Smooth muscle cell of the brain vasculature (primary cell): ENCODE measurements at regions not wholly inside any gene's neighbourhood (a gene's known extent, or its start where the extent isn't known, plus 50 kb on each side); places are given as distances from the start of the nearest gene placed in this dataset.

Experiments used
- DNase-seq: peaks from one replicate; pipeline ENCODE4 v3.0.0-alpha.2; 2012; ENCODE audit warnings: low read depth, low spot score

DNA sequence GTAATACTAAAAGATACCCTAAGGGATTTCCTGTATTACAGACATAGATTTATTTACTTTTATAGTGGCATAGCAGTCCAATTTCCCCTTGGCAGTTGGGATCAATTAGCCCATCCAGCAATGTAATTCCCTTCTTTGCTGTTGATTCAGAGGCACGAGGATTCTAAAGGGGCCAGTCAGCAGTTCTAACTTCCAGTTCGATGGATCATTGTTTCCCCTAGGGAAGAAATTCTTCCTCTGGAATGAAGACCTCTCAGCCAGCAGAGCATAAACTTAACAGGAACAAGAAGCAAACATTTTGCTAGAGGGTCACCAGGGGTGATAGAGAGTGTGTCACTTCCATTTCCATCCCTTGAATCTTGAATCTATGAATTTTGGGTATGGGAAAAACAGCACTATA, 395.7 kb upstream of the NOVA1 start:
- no peak for DNase-seq

DNA sequence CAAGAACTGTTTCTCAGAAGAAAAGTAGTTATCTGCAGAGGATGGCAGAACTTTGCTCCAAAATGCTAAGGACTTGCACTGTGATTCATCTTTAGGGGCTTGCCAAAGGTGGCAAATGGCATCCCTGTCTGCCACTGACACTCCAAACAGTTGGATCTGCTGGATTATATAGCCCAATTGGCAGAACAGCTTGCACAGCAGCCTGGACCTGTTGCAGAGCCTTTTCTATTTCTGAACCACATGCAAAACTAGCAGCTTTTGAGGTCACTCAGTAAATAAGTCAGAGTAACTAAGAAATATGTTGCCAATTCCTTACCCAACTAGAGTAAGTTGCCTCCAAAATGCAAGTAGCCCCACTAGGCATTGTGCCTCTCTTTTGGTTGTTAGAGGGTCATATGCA, 397.5 kb upstream of the NOVA1 start:
- no peak for DNase-seq

DNA sequence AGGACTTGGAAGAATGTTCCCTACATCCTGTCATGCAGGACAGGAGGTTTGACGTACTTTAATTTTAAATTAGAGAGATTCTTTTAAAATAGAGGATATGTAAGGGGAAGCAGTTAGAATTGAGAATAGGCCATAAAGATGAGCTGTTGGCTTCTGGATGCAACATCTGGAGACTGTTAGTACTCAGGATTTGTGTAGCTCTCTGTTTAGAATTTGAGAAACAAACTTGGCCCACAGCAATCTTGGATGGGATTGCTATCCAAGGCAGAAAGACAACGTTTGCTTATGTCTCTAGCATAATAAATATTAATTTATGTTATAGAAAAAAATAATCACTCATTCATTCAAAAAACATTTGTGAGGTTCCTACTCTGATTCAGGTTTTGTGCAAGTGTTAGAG, 398.4 kb upstream of the NOVA1 start:
- no peak for DNase-seq

DNA sequence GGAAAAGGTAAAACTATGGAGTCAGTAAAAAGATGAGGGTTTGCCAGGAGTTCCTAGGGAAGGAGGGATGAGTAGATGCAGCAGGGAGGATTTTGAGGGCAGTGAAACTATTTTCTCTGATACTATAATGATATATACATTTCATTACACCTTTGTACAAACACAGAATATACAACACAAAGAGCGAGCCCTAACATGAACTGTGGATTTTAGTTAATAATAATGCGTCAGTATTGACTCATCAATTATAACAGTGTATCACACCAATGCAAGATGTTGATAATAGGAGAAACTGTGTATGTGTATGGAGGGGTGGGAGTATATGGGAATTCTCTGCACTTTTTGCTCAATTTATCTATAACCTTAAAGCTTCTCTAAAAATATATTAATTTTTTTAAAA, 404.3 kb upstream of the NOVA1 start:
- DNase-seq, result no peak

DNA sequence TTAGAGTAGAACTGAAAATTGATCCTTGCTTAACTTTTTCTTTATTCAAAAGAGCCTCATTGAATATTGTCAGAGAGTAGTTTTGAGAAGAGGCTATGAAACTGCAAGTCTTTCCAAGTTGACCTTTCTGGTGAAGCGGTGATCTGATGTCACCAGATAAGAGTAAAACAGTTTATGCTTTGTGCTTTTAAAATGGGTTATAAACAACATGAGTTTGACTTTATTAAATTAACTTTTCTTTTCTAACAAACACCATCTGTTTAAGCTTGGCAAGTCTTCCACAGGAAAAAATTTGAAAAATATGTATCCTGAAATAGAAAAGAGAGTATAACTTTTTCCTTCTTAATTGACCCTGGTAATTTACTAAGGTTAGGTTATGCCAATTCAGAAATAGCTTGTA, 408.7 kb upstream of the NOVA1 start:
- DNase-seq, result no peak

DNA sequence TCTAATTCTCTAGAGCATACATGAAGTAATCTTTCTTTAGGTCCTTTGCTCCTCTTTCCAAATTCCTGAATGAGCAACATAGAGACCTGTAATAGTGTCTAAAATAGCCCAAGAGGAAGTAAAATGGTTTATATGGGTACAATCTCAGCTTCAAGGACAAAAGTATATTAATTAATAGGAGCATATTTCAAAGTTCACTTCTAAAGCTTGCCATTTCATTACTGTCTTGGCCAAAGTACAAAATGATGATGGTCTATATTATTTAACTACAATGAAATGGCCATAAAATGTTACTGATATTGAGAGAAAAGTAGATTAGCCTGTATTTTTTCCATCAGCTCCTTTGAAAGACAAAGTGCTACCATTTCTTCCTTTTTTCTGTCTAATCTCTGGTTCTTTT, 410.4 kb upstream of the NOVA1 start:
- DNase-seq, result no peak

DNA sequence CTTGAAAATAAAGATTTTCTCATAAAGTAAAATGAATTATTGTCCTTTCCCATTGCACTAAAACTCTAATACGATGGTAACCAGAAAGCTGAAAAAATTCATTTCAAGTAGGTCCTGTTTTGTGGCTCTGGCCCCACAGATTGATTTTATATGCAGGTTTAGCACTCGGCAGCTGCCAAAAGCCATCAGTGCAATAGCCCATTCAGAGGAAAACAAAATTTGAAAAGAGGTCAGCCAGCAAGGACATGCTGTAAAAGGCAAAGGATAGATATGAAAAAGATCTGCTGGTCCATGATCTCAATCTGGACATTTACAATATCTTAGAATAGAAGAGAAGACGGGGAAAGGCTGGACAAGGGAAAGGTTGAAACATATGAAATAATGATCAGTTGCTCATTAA, 414.8 kb upstream of the NOVA1 start:
- DNase-seq, result no peak

DNA sequence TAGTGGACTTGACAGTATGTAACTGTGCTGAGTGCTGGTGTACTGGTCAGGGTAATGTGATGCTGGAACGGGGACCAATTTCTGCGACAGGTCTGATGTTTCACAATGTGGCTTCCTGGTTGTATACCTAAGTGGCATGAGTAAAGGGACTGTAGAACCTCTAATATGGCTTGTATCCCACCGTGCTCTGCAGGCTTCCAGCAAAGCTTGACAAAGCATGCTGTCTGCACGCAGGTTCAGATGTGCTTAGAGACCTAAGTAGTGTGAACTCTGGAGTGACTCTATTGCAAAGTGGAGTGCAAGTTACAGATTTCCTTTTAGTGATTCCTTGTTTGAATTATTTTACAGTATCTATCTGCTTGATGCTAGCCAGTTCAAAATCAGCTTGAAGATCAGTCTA, 415.8 kb upstream of the NOVA1 start:
- no peak for DNase-seq

DNA sequence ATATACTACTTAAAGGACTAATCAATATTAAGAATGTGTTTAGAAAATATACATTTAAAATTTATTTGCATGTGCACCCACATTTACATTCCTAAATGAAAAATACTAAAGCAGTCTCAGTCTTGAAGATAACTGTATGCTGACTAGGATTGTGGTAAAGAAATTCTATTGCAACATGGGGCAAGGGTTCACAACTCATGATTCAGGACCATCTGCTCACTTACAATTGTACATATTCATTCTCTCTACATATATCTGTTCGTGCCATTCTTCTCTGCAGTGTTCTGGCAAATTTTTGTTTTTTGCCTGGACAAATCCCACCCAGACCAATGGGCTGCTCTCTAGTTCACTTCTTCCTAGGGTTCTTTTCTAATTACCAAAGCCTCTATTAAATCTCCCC, 417.2 kb upstream of the NOVA1 start:
- no peak for DNase-seq

DNA sequence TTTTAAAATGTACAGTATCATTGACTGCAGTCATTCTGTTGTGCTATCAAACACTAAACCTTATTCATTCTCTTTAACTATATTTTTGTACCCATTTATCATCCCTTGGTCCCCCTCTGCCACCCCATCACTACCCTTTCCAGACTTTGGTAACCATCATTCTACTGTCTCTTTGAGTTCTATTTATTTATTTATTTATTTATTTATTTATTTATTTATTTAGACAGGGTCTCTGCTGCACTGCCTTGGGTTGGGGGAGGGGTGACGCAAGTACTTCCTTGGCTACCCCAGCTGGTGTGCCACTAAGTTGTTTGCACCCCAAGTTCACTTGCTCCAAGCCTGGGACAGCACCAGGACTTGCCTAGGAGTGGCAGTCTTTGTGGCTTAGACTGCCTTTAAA, 427.8 kb upstream of the NOVA1 start:
- DNase-seq, result no peak

DNA sequence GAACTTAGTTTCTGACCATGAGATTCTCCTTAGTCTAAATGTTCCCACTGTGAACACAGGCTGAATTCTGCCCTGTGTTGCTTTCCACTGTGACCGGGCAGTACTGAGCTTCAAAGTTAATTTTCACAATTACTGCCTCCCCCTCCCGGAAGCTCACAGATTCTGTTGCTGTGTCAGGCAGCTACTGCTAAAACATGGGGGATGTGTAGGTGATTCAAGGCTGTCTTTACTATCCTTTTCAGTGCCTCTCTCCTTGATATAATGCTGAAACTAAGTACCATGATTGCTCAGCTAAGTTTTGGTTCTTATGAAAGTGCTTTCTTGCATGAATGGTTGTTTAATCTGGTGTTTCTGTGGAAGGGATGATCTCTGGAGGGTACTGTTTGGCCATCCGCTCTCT, 428.3 kb upstream of the NOVA1 start:
- DNase-seq, result no peak

DNA sequence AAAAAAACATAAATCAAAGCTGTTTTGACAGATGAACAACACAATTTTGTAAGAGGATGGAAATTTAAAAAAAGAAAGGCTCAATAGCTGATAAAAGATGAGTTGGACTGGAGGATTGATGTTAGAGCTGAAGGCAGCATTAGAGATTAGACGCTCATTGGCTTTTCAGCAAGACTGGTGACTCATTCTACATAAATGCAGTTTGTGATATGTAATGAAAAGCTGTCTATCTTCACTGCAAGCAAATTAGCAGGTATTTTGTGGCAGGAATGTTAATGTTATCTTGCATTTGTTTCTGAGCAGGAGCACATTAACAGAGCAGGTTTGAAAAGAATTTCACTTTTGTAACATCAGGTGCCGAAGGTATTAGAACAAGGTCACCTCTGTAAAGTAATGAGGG, 442.7 kb upstream of the NOVA1 start:
- DNase-seq, result no peak

DNA sequence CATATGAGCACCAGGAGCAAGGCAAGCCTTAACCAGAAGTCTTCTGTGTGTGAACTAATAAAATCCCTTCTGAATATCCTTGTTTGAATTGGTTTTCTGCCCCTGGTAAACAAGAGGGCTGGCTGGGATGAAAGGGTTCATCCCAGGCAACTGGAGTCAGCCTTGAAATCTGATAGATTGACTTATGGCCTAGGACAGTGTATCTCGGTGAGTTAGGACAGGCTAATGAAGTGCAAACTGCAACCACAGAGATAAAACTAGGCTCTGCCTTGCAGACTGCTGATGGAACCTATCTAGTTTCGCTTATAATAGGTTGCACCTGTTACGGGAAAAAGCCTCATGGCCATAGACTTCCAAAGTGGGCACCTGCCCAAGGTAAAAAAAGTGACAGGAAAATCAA, 451.9 kb upstream of the NOVA1 start:
- DNase-seq, result no peak

DNA sequence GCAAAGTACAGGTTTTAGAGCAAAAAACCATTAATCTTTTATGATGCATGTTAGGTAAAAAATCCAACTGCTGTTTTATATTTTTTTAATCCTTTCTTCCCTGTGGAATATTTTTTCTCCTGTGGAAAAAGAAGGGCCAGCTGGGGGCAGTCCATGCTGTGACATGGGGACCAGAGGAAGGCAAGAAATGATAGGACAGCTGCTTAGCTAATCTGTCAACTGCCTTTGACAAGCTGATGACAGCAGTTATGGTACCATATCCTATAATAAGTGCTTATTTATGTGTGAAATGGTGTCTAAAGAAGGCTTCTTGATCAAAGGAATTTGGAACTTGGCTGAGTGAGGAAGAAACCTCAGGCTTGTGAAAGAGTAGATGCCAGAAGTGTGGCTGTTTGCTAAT, 452.4 kb upstream of the NOVA1 start:
- no peak for DNase-seq

DNA sequence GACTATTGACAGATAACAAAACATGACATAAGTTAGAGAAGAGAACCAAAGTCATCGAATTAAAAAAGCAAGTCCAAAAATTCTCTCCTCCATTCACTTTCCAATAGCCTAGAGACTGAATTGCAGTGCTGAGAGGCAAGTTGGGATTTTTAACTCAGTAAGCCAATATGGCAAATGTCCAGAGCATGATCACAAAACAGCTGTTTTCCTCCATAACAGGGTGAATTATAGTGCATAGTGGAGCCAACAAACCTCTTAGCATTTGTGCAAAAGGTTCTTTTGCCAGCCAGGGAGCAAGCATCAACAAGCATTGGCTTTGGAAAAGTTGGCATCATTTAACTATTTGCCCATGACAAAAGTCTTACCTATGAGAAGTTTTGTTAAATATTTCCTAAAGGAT, 458.8 kb upstream of the NOVA1 start:
- no peak for DNase-seq

DNA sequence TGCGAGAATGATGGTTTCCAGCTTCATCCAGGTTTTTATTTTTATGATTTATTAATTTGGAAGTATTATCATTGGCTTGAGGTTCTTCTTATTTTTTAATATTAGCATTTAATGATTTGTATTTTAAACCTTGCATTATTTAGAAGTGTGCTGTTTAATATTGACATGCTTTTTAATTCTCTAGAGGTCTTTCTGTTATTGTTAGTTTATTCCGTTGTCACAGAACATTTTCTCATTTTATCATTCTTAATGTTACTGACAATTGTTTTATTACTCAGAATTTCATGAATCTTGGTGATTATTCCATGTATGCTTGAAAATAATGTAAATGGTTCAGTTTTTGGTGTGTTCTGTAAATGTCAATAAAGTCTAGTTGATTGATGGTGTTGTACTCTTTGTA, 463.5 kb upstream of the NOVA1 start:
- no peak for DNase-seq

DNA sequence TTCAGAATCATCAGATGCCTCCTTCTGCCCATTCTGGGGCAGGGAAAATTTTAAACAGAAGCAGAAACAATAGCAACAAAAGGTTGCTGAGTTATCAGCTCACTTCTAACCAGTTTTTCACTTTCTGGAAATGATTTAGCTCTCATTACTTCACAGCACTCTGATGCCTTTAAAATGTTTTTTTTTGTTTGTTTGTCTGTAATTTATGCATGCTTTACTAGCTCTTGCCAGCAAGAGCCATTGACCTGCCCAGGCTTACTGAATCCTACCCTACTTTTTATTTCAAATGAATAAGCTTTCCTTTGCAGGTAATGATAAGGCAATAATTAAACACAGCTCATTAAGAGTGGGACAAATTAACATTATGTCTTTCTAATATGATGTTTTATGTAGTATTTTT, 466.1 kb upstream of the NOVA1 start:
- no peak for DNase-seq

DNA sequence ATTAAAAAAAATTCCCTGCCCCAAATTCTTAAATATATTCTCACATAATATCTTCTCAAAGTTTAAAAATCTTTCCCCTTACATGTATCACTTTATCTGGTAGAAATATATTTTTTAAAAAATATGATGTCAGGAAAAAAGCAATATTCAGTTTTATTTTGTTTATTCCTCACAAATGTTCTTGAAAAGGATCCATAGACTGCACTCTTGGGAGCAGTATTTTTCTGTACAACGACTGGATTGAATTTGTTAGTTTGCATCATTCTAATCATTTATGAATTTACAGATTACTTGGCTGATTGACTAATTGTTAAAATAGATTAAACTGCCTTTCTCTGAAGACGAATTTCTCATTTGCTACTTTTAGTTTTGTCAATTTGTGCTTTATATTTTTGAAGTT, 468.1 kb upstream of the NOVA1 start:
- DNase-seq, result no peak

DNA sequence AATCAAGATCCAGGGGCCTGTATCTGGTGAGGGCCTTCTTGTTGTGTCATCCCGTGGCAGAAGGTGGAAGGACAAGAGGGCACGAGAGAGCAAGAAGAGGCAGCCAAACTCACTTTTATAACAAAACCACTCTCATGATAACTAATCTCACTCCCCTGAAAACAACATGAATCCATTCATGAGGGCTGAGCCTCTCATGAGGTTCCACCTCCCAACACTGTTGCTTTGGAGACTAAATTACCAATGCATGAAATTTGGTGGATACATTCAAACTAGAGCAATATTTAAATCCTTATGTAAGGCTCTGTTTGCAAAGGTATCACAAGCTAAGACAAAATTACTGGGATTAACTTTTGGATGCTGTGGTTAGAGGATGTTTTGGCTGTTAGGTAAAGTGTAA, 470.1 kb upstream of the NOVA1 start:
- no peak for DNase-seq

DNA sequence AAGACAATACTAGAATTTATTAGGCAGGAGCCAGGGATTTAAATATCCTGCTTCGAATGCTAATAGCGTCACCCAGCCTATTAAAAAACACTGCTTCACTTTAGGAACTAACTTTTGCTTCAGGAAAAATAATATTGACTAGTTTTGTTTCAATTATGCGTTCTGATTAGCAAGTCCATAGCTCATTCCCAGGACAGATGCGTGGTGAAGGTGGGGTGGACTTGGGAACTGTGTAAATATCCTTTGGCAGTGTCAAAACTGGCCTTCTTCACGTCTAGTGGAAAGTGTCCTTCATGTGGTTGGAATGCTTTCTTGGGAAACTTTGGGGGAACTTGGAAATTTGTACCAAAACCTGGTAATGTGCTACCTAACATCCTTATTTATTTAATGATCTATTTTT, 474.8 kb upstream of the NOVA1 start:
- no peak for DNase-seq

DNA sequence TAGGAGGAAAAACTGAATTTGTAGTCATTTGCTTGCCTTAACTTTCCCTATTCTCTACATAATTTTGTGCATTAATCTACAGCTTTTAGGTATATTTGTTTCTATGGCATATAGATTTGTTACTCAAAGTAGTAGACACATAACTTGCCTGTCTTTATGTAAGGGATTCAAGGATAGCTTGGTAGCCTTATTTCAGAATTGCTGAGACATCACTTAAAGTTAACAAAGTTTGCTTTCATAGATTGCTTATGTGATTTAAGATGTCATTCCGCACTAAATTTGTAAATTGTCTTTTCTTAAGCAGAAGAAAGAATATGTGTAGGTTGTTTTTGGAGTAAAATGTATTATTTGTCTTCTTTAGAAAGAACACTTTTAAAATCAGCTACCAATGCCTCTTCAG, 477.7 kb upstream of the NOVA1 start:
- DNase-seq, result no peak

DNA sequence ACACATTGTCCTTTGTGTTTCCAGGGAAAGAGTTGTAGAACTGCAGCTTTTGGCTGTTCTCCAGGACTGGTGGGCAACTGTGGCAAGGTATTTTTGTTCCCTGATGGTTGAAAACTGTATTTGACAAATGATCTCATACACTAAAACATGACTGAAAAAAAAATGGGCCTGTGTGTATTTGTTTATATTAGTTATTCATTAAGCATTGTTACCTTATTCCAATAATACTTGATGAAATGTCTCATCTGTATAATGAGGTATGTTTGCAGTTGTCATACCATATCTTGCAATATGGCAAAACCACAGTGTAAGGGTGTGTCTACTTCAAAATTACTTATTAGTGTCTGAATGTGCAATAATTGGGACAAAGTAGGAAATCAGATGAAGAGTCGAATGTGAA, 479.4 kb upstream of the NOVA1 start:
- no peak for DNase-seq

DNA sequence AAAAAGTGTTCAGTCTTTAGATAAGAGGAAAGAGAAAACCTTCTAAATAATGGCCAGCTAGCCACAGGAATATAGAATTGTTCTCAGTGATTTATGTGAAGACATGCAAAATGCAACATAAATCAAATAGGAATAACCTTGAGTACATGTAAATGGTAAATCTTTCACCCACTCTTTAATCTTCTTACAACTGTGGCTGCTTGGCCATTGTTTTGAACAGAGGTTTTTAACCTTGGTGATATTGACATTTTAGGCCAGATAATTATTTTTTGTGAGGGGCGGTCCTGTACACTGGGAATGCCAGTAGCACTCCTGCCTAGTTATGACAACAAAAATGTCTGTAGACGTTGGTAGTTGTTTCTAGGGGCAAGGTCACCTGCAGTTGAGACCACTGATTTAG, 479.9 kb upstream of the NOVA1 start:
- no peak for DNase-seq

DNA sequence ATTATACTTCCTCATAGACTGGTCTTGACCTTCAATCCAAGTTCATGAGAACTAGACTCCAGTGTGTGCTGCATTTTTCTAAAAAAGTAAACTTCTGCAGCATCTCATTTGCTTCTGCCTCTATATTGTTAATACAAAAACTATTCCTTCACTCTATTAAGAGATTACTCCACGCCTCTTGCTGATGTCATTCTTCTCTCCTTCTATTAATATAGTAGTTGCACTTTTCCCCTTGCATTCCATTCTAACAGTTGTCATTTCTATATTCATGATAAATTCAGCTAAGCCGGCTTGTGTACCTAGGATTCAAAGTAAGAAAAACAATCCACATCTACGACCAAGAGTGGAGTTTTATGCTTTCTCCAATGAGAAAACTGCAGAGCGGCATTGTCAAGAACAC, 480.4 kb upstream of the NOVA1 start:
- no peak for DNase-seq

DNA sequence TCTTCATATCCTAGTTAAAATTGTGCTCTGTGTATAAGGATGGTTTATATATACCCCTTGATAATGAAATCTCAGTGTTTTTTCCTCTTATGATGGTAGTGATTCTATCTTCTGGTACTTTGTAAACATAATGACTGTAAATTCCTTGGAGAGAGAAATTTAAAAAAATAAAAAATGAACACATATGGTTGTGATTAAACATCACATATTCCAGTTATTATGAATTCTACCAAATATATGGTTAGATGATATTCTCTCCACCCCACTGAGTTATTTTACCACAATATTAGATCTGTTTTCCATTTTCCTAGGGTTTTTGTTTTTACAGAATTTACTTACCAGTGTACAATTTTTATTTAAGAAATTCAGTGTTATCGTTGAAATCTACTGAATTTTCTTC, 481.9 kb upstream of the NOVA1 start:
- no peak for DNase-seq
